ENCODE measurements at regions not wholly inside any gene's neighbourhood (a gene's known extent, or its start where the extent isn't known, plus 50 kb on each side); places are given as distances from the start of the nearest gene placed in this dataset.
A peak's percentile ranks its signal among the peaks of the same experiment; 100 is the strongest.
"Not testable (repeated sequence)": the region's sequence is repeated elsewhere in the genome, so short reads cannot be mapped to it uniquely, and the experiment has no call there.

GRCh38 chr4:123674762-123675465 lies 278.3 kb downstream of the SPRY1 start:
- peak; percentile 41 for DNase-seq (ENCODE audit: low read depth)

- no peak for DNase-seq (ENCODE audit: low read depth)
These were observed 279.0 kb downstream of the SPRY1 start for GRCh38 chr4:123675567-123675966.

- no peak for DNase-seq (ENCODE audit: low read depth)
These were observed 279.7 kb downstream of the SPRY1 start for GRCh38 chr4:123676071-123676889.

- no peak for DNase-seq (ENCODE audit: low read depth)
These were observed 280.3 kb downstream of the SPRY1 start for GRCh38 chr4:123676890-123677229.

- DNase-seq (ENCODE audit: low read depth): no peak
These were observed 286.3 kb downstream of the SPRY1 start for GRCh38 chr4:123682931-123683330.

GRCh38 chr4:123684937-123685336 lies 288.3 kb downstream of the SPRY1 start:
- not testable (repeated sequence) for DNase-seq (ENCODE audit: low read depth)

- not testable (repeated sequence) for DNase-seq (ENCODE audit: low read depth)
These were observed 298.9 kb downstream of the SPRY1 start for GRCh38 chr4:123695531-123695930.

GRCh38 chr4:123696687-123697086 lies 300.1 kb downstream of the SPRY1 start:
- DNase-seq (ENCODE audit: low read depth): no peak

GRCh38 chr4:123698556-123698955 lies 302.0 kb downstream of the SPRY1 start:
- no peak for DNase-seq (ENCODE audit: low read depth)

- peak; percentile 88 for DNase-seq (ENCODE audit: low read depth)
These were observed 303.5 kb downstream of the SPRY1 start for GRCh38 chr4:123699880-123700771.

- peak; percentile 43 for DNase-seq (ENCODE audit: low read depth)
These were observed 304.6 kb downstream of the SPRY1 start for GRCh38 chr4:123701131-123701575.

GRCh38 chr4:123705419-123705818 lies 308.8 kb downstream of the SPRY1 start:
- DNase-seq (ENCODE audit: low read depth): no peak

- DNase-seq (ENCODE audit: low read depth): peak; percentile 9
These were observed 310.4 kb downstream of the SPRY1 start for GRCh38 chr4:123706973-123707372.

GRCh38 chr4:123708902-123709301 lies 312.3 kb downstream of the SPRY1 start:
- no peak for DNase-seq (ENCODE audit: low read depth)

- DNase-seq (ENCODE audit: low read depth): no peak
These were observed 312.7 kb downstream of the SPRY1 start for GRCh38 chr4:123709336-123709735.

- no peak for DNase-seq (ENCODE audit: low read depth)
These were observed 334.4 kb downstream of the SPRY1 start for GRCh38 chr4:123731035-123731434.

GRCh38 chr4:123737156-123737555 lies 340.6 kb downstream of the SPRY1 start:
- no peak for DNase-seq (ENCODE audit: low read depth)

GRCh38 chr4:123739806-123740205 lies 343.2 kb downstream of the SPRY1 start:
- no peak for DNase-seq (ENCODE audit: low read depth)

- no peak for DNase-seq (ENCODE audit: low read depth)
These were observed 343.6 kb downstream of the SPRY1 start for GRCh38 chr4:123740236-123740635.

- peak; percentile 9 for DNase-seq (ENCODE audit: low read depth)
These were observed 345.3 kb downstream of the SPRY1 start for GRCh38 chr4:123741906-123742305.

GRCh38 chr4:123743848-123744247 lies 347.3 kb downstream of the SPRY1 start:
- DNase-seq (ENCODE audit: low read depth): no peak
